CD4-positive, CD25-positive, alpha-beta regulatory T cell (primary cell): ENCODE measurements at regions not wholly inside any gene's neighbourhood (a gene's known extent, or its start where the extent isn't known, plus 50 kb on each side); places are given as distances from the start of the nearest gene placed in this dataset.

Experiments used
- ATAC-seq, 2 donors: fragments of 150-1000 bp; cut with Tn5 transposase; one replicate each; pipeline ENCODE4 v1.10.0; 2021; ENCODE audit warnings: low read depth in 2 of 2, moderate number of reproducible peaks in 2 of 2, moderate library complexity in 1 of 2
- DNase-seq, 3 donors: peaks; one replicate each; pipeline versions ENCODE4 v3.0.0 to v3.0.0-alpha.2; 2012 to 2022; ENCODE audit warnings: mixed read lengths in 1 of 3
- H3K27ac ChIP-seq: one replicate; pipeline ENCODE4 v1.7.0; 2013; ENCODE audit warnings: mild to moderate bottlenecking, low read length; ENCODE audit not compliant: insufficient read depth, poor library complexity, severe bottlenecking
- H3K27me3 ChIP-seq: one replicate; pipeline ENCODE4 v1.7.0; 2013; ENCODE audit warnings: low read length; ENCODE audit not compliant: control insufficient read depth, insufficient read depth
- H3K36me3 ChIP-seq: one replicate; pipeline ENCODE4 v1.7.0; 2013; ENCODE audit warnings: mild to moderate bottlenecking, low read length, moderate library complexity; ENCODE audit not compliant: control insufficient read depth, insufficient read depth
- H3K4me1 ChIP-seq: 2 replicates; pipeline ENCODE4 v1.7.0; 2013; ENCODE audit warnings: mild to moderate bottlenecking, low read length; ENCODE audit not compliant: insufficient read depth, control insufficient read depth, poor library complexity, severe bottlenecking
- H3K4me3 ChIP-seq: one replicate; pipeline ENCODE4 v1.7.0; 2013; ENCODE audit warnings: low read depth, mild to moderate bottlenecking, low read length, moderate library complexity
- H3K9me3 ChIP-seq, 2 experiments: 1 replicate in 1 of 2; 2 replicates in 1 of 2; pipeline ENCODE4 v1.7.0; 2013; ENCODE audit warnings: low read length in 2 of 2, mild to moderate bottlenecking in 1 of 2, moderate library complexity in 1 of 2; ENCODE audit not compliant: control insufficient read depth in 2 of 2
- H3K27ac Mint-ChIP-seq, 3 donors: one replicate each; pipeline ENCODE4 v1.8.0; 2020 to 2022; ENCODE audit warnings: mild to moderate bottlenecking in 3 of 3, mixed read lengths in 3 of 3, moderate library complexity in 2 of 3
- H3K27me3 Mint-ChIP-seq: one replicate; pipeline ENCODE4 v1.8.0; 2022; ENCODE audit warnings: mild to moderate bottlenecking, mixed read lengths
- H3K36me3 Mint-ChIP-seq: one replicate; pipeline ENCODE4 v1.8.0; 2020; ENCODE audit warnings: mixed read lengths
- H3K4me1 Mint-ChIP-seq, 4 donors: one replicate each; pipeline ENCODE4 v1.8.0; 2020 to 2022; ENCODE audit warnings: mixed read lengths in 4 of 4, mild to moderate bottlenecking in 1 of 4
- H3K4me3 Mint-ChIP-seq, 4 donors: one replicate each; pipeline ENCODE4 v1.8.0; 2020 to 2022; ENCODE audit warnings: mild to moderate bottlenecking in 4 of 4, mixed read lengths in 4 of 4, moderate library complexity in 3 of 4
- H3K9me3 Mint-ChIP-seq, 7 donors: one replicate each; pipeline ENCODE4 v1.8.0; 2020 to 2022; ENCODE audit warnings: mixed read lengths in 7 of 7, mild to moderate bottlenecking in 3 of 7, moderate library complexity in 2 of 7

DNA sequence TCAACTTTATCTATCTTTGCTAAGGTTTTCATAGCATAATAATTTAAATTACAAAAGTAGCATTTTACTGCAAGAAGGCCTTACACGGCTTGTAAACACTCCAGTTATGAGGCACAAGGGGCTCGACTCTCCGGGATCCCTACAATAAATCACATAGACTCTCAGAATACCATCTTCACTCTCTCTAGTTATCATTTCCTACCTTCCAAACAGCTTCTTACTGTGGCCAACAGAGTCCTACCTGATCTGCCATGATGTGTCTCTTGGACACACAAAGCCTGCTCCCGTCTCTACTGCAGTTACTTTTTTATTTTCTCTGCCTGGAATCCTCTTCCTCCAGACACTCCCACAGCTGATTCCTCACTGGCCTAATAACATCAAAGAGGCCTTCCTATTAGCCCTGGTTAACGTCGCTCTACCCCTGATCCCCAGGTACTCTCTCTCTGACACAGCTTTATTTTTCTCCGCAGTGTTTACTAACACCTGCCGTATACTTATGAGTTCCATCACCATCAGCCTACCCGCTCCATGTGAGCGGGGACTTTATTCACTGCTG, 559.6 kb upstream of the DIPK2B start:
- H3K27me3 Mint-ChIP-seq: no peaks in the 10 kb centered on the region
- no peaks in the 10 kb centered on the region for H3K36me3 Mint-ChIP-seq
- no peaks in the 10 kb centered on the region for H3K9me3 ChIP-seq
- H3K9me3 Mint-ChIP-seq: no peaks in the 10 kb centered on the region
- H3K4me3 ChIP-seq: peak overlapping the region; percentile 58
- H3K27ac Mint-ChIP-seq: peak overlapping the region; percentile 11 to 84 (median 21)
- H3K4me1 Mint-ChIP-seq: peaks cover 29 to 80% (median 56%) of the 10 kb centered on the region in 4 donors
- no peaks in the 10 kb centered on the region for H3K36me3 ChIP-seq
- H3K27ac ChIP-seq: peak overlapping the region; percentile 66
- ATAC-seq (no peak), DNase-seq (no peak)
- no peaks in the 10 kb centered on the region for H3K27me3 ChIP-seq
- H3K4me3 Mint-ChIP-seq: peak overlapping the region in 3 of 4 donors; percentile 4 to 87 (median 68)
- H3K4me1 ChIP-seq: peaks cover 57% of the 10 kb centered on the region

DNA sequence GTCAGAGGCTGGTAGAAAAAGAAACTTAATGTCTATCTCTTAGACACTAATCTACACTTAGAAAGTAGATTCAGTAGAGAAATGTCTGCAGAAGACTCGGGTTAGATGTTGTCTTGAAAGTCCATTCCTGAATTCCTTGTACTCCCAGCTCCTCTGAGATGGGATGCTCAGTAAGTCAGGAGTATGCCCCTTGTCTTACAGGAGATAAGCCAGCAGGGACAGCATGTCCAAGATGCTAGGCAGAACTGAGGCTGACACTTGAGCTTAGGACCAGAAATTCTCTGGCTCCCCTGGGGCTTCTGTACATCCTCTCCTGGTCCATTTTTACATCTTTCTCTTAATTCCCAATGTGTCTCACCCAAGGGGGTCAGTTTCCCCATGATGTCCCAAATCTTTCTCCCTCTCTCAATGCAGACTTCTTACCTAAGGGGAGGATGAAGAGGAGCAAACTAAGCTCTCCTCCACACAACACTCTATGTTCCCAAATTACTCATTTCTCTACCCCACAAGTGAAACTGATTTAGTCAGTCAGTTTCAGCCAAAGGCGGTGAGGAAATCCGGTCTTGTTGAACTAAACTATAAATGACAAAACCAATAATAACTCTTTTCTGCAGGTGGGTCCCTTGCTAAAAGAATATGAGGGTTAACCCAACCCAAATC, 558.2 kb upstream of the DIPK2B start:
- H3K27ac Mint-ChIP-seq: peak overlapping the region; percentile 73 to 83 (median 79)
- H3K4me1 Mint-ChIP-seq: peaks cover 23 to 75% (median 53%) of the 10 kb centered on the region in 4 donors
- H3K27me3 Mint-ChIP-seq: no peaks in the 10 kb centered on the region
- Histone ChIP-seq H3K4me1 (peaks cover 60% of the 10 kb centered on the region), H3K36me3 (no peaks in the 10 kb centered on the region), H3K27me3 (no peaks in the 10 kb centered on the region), H3K27ac (peak overlapping the region; percentile 66), H3K9me3 (no peaks in the 10 kb centered on the region), H3K4me3 (peak overlapping the region; percentile 58)
- ATAC-seq: peak; percentile 66 to 78
- no peaks in the 10 kb centered on the region for H3K9me3 Mint-ChIP-seq
- peak; percentile 16 to 80 (median 39) for DNase-seq
- H3K36me3 Mint-ChIP-seq: no peaks in the 10 kb centered on the region
- H3K4me3 Mint-ChIP-seq: peak overlapping the region; percentile 72 to 90 (median 79)

DNA sequence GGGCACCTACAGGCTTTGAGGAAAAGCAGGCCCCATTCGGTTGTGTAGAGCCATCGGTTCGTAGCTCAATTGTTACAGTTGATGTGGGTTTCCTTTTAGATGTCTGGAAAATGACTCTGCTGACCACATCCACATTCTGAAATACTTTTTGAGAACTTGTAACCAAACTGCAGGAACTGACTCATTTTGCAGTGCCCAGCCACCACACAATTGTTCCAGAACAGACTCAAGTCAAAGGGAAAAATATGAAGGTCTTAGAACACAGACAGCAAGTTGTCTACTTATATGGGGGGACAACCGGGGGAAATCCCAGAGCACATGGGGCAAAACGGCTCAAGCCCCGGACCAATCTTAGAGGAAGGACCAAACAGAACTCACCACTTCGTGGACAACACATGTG, 557.6 kb upstream of the DIPK2B start:
- Mint-ChIP-seq H3K27me3 (no peaks in the 10 kb centered on the region), H3K36me3 (no peaks in the 10 kb centered on the region), H3K4me3 (peak overlapping the region; percentile 72 to 90 (median 78)), H3K9me3 (no peaks in the 10 kb centered on the region), H3K4me1 (peaks cover 19 to 70% (median 51%) of the 10 kb centered on the region in 4 donors), H3K27ac (peak overlapping the region; percentile 73 to 85 (median 83))
- H3K4me3 ChIP-seq: peak overlapping the region; percentile 58
- no peaks in the 10 kb centered on the region for H3K27me3 ChIP-seq
- H3K4me1 ChIP-seq: peaks cover 60% of the 10 kb centered on the region
- no peaks in the 10 kb centered on the region for H3K36me3 ChIP-seq
- DNase-seq (peak in 1 of 3 donors; percentile 71), ATAC-seq (peak; percentile 42 to 44)
- no peaks in the 10 kb centered on the region for H3K9me3 ChIP-seq
- peak overlapping the region; percentile 66 for H3K27ac ChIP-seq

DNA sequence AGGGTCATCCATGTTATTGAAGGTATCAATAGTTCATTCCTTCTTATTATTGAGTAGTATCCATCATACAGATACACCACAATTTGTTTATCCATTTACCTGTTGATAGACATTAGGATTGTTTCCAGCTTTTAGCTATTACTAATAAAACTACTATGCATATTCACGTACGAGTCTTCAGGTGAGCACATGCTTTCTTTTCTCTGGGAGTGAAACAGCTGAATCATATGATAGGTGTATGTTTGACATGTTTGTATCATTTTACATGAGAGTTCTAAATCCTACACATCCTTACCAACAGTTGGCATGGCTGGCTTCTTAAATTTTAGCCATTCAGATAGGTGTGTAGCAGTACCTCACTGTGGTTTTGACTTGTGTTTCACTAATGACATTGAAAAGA, 556.6 kb upstream of the DIPK2B start:
- H3K9me3 Mint-ChIP-seq: no peaks in the 10 kb centered on the region
- H3K27me3 ChIP-seq: no peaks in the 10 kb centered on the region
- no peaks in the 10 kb centered on the region for H3K36me3 Mint-ChIP-seq
- DNase-seq (no peak), ATAC-seq (no peak)
- H3K27ac Mint-ChIP-seq: no peak overlapping the region
- no peaks in the 10 kb centered on the region for H3K27me3 Mint-ChIP-seq
- peak overlapping the region; percentile 58 for H3K4me3 ChIP-seq
- no peaks in the 10 kb centered on the region for H3K36me3 ChIP-seq
- no peak overlapping the region for H3K27ac ChIP-seq
- no peaks in the 10 kb centered on the region for H3K9me3 ChIP-seq
- H3K4me1 ChIP-seq: peaks cover 57% of the 10 kb centered on the region
- H3K4me1 Mint-ChIP-seq: peaks cover 19 to 59% (median 45%) of the 10 kb centered on the region in 4 donors
- H3K4me3 Mint-ChIP-seq: peak overlapping the region; percentile 28 to 86 (median 42)

DNA sequence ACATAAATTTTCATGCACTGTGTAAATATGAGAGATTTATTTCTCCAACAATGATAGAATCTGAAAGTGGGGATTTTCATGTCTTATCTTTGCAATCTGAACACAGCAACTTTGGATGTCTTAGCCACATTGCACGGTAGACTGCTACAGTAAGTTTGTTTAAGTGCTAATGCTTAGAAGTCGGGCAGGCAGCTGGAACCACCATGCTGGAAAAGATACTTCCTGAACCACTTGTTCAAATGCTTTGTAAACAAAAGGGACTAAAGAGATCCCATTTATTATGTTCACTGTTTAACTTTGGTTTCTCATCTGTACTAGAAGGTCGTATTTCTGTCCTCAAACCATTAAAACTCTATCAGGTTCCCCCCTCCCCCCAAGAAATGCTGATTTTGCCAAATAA, 555.9 kb upstream of the DIPK2B start:
- ATAC-seq: no peak
- H3K27ac ChIP-seq: no peak overlapping the region
- H3K36me3 ChIP-seq: no peaks in the 10 kb centered on the region
- Mint-ChIP-seq H3K4me3 (peak overlapping the region in 2 of 4 donors; percentile 27 to 86), H3K9me3 (no peaks in the 10 kb centered on the region), H3K36me3 (no peaks in the 10 kb centered on the region), H3K27ac (no peak overlapping the region), H3K27me3 (no peaks in the 10 kb centered on the region), H3K4me1 (peaks cover 14 to 53% (median 40%) of the 10 kb centered on the region in 4 donors)
- H3K4me3 ChIP-seq: peak overlapping the region; percentile 53
- no peaks in the 10 kb centered on the region for H3K9me3 ChIP-seq
- no peak for DNase-seq
- no peaks in the 10 kb centered on the region for H3K27me3 ChIP-seq
- peaks cover 52% of the 10 kb centered on the region for H3K4me1 ChIP-seq

DNA sequence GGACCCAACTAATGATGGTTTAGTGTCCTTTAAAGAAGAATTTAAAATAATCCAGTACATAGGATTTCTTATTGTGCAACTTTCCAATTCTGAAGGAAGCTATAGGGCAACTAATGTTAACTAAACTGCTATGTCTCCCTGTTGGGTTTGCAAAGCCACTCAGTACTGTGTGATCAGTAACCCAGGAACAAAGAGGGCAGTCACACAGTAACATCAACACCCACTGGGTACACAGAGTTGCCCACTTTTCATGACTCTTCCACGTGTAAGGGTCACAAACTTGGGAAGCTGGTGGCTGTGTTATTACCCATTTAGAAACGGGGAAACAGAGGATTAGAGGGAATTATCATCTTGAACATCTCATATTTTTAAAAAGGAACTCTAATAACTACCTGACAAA, 555.0 kb upstream of the DIPK2B start:
- Mint-ChIP-seq H3K27me3 (no peaks in the 10 kb centered on the region), H3K36me3 (no peaks in the 10 kb centered on the region), H3K4me1 (peaks cover 13 to 48% (median 39%) of the 10 kb centered on the region in 4 donors), H3K4me3 (peak overlapping the region in 3 of 4 donors; percentile 1 to 33 (median 27)), H3K27ac (no peak overlapping the region), H3K9me3 (no peaks in the 10 kb centered on the region)
- DNase-seq: no peak
- Histone ChIP-seq H3K4me3 (peak overlapping the region; percentile 37), H3K36me3 (no peaks in the 10 kb centered on the region), H3K27ac (peak overlapping the region; percentile 57), H3K9me3 (no peaks in the 10 kb centered on the region), H3K27me3 (no peaks in the 10 kb centered on the region), H3K4me1 (peaks cover 49% of the 10 kb centered on the region)
- no peak for ATAC-seq

DNA sequence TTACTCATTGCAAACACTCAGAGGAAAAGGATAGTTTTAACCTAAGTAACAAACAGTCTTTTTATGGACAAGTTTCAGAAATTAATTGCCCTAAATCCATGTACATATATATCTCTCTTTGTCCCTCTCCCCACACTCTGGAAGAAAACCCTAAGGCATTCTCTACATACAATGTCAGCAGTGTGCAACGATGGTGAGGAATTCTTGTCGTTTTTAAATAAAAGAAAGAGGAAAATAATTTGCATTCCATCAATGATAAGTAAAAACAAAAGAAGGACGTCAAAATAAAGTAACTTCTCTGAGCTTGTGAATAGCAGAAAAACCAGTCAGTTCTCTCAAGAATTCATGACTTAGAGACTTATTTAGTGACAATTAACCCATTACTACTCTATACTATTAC, 550.5 kb upstream of the DIPK2B start:
- no peak for DNase-seq
- peaks cover 16% of the 10 kb centered on the region for H3K4me1 ChIP-seq
- Mint-ChIP-seq H3K4me3 (no peak overlapping the region), H3K9me3 (no peaks in the 10 kb centered on the region), H3K36me3 (peaks cover 4% of the 10 kb centered on the region), H3K27ac (no peak overlapping the region), H3K4me1 (peaks cover 4 to 31% (median 16%) of the 10 kb centered on the region in 4 donors), H3K27me3 (no peaks in the 10 kb centered on the region)
- H3K27me3 ChIP-seq: no peaks in the 10 kb centered on the region
- ATAC-seq: no peak
- no peak overlapping the region for H3K27ac ChIP-seq
- H3K9me3 ChIP-seq: no peaks in the 10 kb centered on the region
- peaks cover 4% of the 10 kb centered on the region for H3K36me3 ChIP-seq
- no peak overlapping the region for H3K4me3 ChIP-seq

DNA sequence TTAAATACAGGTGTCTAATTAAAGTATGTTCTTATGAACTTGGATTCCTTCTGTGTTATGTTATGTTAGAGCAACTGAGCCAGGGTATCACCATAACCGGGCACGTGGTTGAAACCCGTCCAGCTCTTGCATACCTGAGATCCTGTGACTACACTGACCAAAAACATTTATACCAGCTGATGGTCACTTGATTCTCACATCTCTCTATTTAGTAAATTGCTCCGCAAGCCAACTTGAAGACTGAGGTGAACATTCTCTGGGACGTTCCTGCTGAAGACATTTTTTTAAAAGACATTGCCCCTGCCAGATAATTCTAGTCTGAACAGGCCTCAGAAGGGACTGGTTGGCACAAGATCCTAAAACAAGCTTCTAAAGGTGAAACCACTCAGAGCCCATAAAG, 550.0 kb upstream of the DIPK2B start:
- peaks cover 4 to 25% (median 13%) of the 10 kb centered on the region in 4 donors for H3K4me1 Mint-ChIP-seq
- no peak for ATAC-seq
- H3K27me3 Mint-ChIP-seq: no peaks in the 10 kb centered on the region
- Histone ChIP-seq H3K9me3 (no peaks in the 10 kb centered on the region), H3K27ac (no peak overlapping the region), H3K27me3 (no peaks in the 10 kb centered on the region), H3K4me1 (peaks cover 15% of the 10 kb centered on the region), H3K36me3 (peaks cover 9% of the 10 kb centered on the region), H3K4me3 (no peak overlapping the region)
- H3K4me3 Mint-ChIP-seq: no peak overlapping the region
- H3K27ac Mint-ChIP-seq: no peak overlapping the region
- no peaks in the 10 kb centered on the region for H3K9me3 Mint-ChIP-seq
- DNase-seq: no peak
- peaks cover 7% of the 10 kb centered on the region for H3K36me3 Mint-ChIP-seq
